Heart left ventricle (tissue), 16 donors: ENCODE measurements at regions not wholly inside any gene's neighbourhood (a gene's known extent, or its start where the extent isn't known, plus 50 kb on each side); places are given as distances from the start of the nearest gene placed in this dataset.

Experiments
- ATAC-seq, 4 donors: fragments of 200-7000 bp; cut with Tn5 transposase; one replicate each; pipeline ENCODE4 v1.9.1; 2020 to 2022; ENCODE audit warnings: moderate library complexity in 4 of 4, mild to moderate bottlenecking in 3 of 4, moderate number of reproducible peaks in 1 of 4
- DNase-seq, 5 donors: peaks; one replicate each; pipeline ENCODE4 v3.0.0-alpha.2; 2020
- H3K27ac ChIP-seq, 12 donors: fragments of 200-600 bp; sonication (generic) in 4 of 12; one replicate each; pipeline versions ENCODE4 v1.5.0 to v1.8.0; 2016 to 2022; ENCODE audit warnings: mild to moderate bottlenecking in 2 of 12
- H3K27me3 ChIP-seq, 9 donors: fragments of 200-600 bp; sonication (generic) in 2 of 9; one replicate each; pipeline versions ENCODE4 v1.5.1 to v1.8.0; 2016 to 2022; ENCODE audit warnings: mild to moderate bottlenecking in 3 of 9
- H3K36me3 ChIP-seq, 9 donors: fragments of 200-600 bp; sonication (generic) in 2 of 9; one replicate each; pipeline versions ENCODE4 v1.5.0 to v1.8.0; 2018 to 2022; ENCODE audit warnings: mild to moderate bottlenecking in 2 of 9
- H3K4me1 ChIP-seq, 12 donors: fragments of 200-600 bp; sonication (generic) in 4 of 12; one replicate each; pipeline versions ENCODE4 v1.5.0 to v1.8.0; 2016 to 2022; ENCODE audit warnings: mild to moderate bottlenecking in 3 of 12
- H3K4me3 ChIP-seq, 12 donors: fragments of 200-600 bp; sonication (generic) in 4 of 12; one replicate each; pipeline versions ENCODE4 v1.5.0 to v1.8.0; 2017 to 2022; ENCODE audit warnings: mild to moderate bottlenecking in 9 of 12, moderate library complexity in 4 of 12
- H3K9me3 ChIP-seq, 12 donors: fragments of 200-600 bp; sonication (generic) in 4 of 12; one replicate each; pipeline versions ENCODE4 v1.5.0 to v1.8.0; 2016 to 2022; ENCODE audit warnings: mild to moderate bottlenecking in 1 of 12
- POLR2A ChIP-seq, 2 donors: fragments of 450-650 bp; IDR thresholded peaks; one replicate each; pipeline ENCODE4 v1.6.1; 2017; ENCODE audit warnings: antibody characterized with exemption in 2 of 2, mild to moderate bottlenecking in 2 of 2, moderate library complexity in 2 of 2
- WGBS, 4 donors: extraction: QIAGEN DNeasy Blood & Tissue Kit in 2 of 4; methylation state at CpG; one replicate each; pipeline versions ENCODE4 v1.1.5 to v1.1.7; 2013 to 2018; 5-methylcytosine and 5-hydroxymethylcytosine counted together
- intact Hi-C, 10 donors: fragments of 100-400 bp; cut with DNase I; formaldehyde crosslinking; loops; one replicate each; pipeline versions ENCODE4 v1.11.1 to v1.14.2; 2022
- TF ChIP-seq, protein P1 (sequence below), 12 donors: fragments of 200-600 bp; sonication (generic) in 4 of 12; IDR thresholded peaks; one replicate each; pipeline versions ENCODE4 v1.5.0 to v1.8.0; 2018 to 2022; ENCODE audit warnings: antibody characterized with exemption in 12 of 12, mild to moderate bottlenecking in 5 of 12
- donor health status: ischemic (EF 13 %, LVEDD 7.1; RV severe dilation, severe dysfunction).
- donor health status: healthy with polysubstance abuse.
- donor health status: DM: no; HTN: yes; CAD: no.
- donor health status: DM: no; HTN: no; CAD: no.
- donor health status: ischemic (EF 25% LVEDD 6.9; RV normal size, moderate dysfunction).
- donor health status: ischemic (EF 25% LVEDD 5.7; RV mildly dilated, moderate dysfunction).
- donor health status: healthy.
- donor health status: DM: yes; HTN: yes; CAD: no.
- donor health status: ischemic (EF 35%, LVEDD 5.7; RV mildly dilated, moderate dysfunction).
- donor health status: nonischemic (EF 11% LVEDD 7.7; RV severe dilation, severe dysfunction).
- donor health status: DM: yes; HTN: yes; CAD: no.
- donor health status: PGD.
- donor health status: ischemic (EF 29% LVEDD 5.4; RV normal size, mild dysfunction).
- donor health status: nonischemic (EF 23%, LVEDD 6.1; RV moderate dilation, normal function).

DNA sequence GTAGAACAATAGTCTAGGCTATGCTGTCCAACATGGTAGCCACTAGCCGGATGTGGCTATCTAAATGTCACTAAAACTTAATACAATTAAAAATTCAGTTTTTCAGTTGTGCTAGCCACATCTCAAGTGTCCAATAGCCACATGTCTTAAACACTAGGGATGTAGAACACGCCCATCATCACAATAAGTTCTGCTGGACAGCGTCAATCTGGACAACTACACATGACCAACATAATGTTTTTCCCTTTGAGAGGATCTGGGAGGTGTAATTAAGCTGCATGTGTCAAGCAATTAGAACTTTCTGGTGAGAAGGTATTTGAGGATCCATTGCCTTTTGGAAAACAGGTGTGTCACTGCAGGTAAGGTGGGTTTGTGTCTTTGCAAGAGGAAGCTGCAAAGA, 424.6 kb upstream of the WWC1 start:
- Histone ChIP-seq H3K4me1 (peaks cover 0 to 4% (median 0%) of the 10 kb centered on the region in 12 donors), H3K9me3 (no peaks in the 10 kb centered on the region), H3K4me3 (no peak overlapping the region), H3K27ac (no peak overlapping the region), H3K27me3 (no peaks in the 10 kb centered on the region), H3K36me3 (no peaks in the 10 kb centered on the region)
- WGBS, 4 donors: 69 to 82% (median 79%) methylated on average over 3 of the region's 3 CpGs
- intact Hi-C loops: loop anchor here in 1 of 10 donors (10.0 kb wide), 1 partner anchor 158 kb away; no protein-coding TSS in a partner anchor
- TF ChIP-seq, protein P1, sequence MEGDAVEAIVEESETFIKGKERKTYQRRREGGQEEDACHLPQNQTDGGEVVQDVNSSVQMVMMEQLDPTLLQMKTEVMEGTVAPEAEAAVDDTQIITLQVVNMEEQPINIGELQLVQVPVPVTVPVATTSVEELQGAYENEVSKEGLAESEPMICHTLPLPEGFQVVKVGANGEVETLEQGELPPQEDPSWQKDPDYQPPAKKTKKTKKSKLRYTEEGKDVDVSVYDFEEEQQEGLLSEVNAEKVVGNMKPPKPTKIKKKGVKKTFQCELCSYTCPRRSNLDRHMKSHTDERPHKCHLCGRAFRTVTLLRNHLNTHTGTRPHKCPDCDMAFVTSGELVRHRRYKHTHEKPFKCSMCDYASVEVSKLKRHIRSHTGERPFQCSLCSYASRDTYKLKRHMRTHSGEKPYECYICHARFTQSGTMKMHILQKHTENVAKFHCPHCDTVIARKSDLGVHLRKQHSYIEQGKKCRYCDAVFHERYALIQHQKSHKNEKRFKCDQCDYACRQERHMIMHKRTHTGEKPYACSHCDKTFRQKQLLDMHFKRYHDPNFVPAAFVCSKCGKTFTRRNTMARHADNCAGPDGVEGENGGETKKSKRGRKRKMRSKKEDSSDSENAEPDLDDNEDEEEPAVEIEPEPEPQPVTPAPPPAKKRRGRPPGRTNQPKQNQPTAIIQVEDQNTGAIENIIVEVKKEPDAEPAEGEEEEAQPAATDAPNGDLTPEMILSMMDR (IDR thresholded peaks at IDR 0.05): no peak
- TF ChIP-seq POLR2A (IDR thresholded peaks at IDR 0.05): no peak
- ATAC-seq (no peak), DNase-seq (no peak)

DNA sequence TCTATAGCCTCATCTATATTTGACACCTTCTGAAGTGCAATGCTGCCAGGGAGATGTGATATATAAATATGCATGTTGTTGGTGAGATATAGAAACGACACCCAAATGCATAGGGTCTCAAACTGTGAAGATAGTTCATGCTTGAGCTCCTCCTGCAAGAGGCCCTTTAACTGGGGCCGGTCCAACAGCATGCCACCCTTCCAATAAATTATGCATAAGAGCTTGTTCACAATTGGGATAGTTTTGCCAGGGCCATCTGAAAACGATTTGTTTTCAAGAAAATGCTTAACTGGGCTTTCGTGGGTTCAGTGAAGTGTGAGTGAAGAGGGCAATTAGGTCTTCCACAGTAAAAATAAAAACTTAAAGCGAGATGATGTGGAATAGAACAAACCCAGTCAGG, 424.2 kb upstream of the WWC1 start:
- DNase-seq: no peak
- TF ChIP-seq, protein P1 (IDR thresholded peaks at IDR 0.05): no peak
- no peak for TF ChIP-seq POLR2A (IDR thresholded peaks at IDR 0.05)
- Histone ChIP-seq H3K27ac (no peak overlapping the region), H3K4me3 (no peak overlapping the region), H3K9me3 (no peaks in the 10 kb centered on the region), H3K4me1 (no peaks in the 10 kb centered on the region), H3K27me3 (no peaks in the 10 kb centered on the region), H3K36me3 (no peaks in the 10 kb centered on the region)
- ATAC-seq: no peak
- WGBS, 4 donors: 68 to 75% (median 72%) methylated on average over 5 of the region's 5 CpGs
- intact Hi-C loops: loop anchor here in 1 of 10 donors (10.0 kb wide), 1 partner anchor 158 kb away; no protein-coding TSS in a partner anchor

DNA sequence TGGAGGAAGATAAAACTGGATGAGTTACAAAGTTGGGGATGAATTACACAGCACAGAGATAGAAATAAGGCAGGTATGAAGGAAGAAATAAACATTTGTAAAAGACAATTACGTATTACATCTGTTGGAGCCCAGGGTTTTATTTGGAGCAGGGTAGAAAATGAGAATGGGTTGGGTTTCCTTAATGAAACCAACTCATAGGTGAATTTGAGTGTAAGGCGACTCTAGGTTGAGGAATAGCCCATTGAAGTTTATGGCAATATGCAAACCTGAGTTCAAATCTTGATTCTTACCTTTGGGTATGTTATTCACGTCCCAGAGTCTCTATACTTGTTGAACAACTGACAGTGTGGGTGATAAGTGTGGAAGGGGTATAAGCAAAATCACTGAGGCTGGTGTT, 422.3 kb upstream of the WWC1 start:
- Histone ChIP-seq H3K4me1 (no peaks in the 10 kb centered on the region), H3K27me3 (no peaks in the 10 kb centered on the region), H3K27ac (no peak overlapping the region), H3K36me3 (no peaks in the 10 kb centered on the region), H3K9me3 (no peaks in the 10 kb centered on the region), H3K4me3 (no peak overlapping the region)
- no peak for TF ChIP-seq POLR2A (IDR thresholded peaks at IDR 0.05)
- TF ChIP-seq, protein P1 (IDR thresholded peaks at IDR 0.05): no peak
- no peak for ATAC-seq
- intact Hi-C loops: loop anchor here in 1 of 10 donors (10.0 kb wide), 1 partner anchor 156 kb away; no protein-coding TSS in a partner anchor
- DNase-seq: no peak
- 73 to 79% (median 78%) methylated on average over 3 of the region's 3 CpGs for WGBS, 4 donors

DNA sequence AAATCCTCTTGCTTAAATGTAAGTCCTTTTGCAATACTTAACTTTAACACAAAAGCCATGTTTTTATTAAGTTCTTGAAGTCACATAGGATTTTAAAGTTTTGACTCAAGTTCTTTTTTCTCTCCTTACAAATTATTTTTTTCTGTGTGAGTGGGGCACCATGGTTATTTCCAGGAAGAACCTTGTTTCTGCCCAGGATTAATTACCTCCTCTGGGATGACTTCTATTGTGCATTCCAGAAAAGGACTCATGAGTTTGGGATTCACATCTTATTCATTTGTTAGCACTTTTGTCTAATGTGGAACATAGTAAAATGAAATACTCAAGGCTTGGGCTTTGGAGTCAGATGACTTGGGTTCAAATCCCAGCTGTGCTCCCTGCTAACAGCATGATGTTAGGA, 421.4 kb upstream of the WWC1 start:
- TF ChIP-seq POLR2A (IDR thresholded peaks at IDR 0.05): no peak
- TF ChIP-seq, protein P1 (IDR thresholded peaks at IDR 0.05): no peak
- H3K9me3 ChIP-seq: no peaks in the 10 kb centered on the region
- no peaks in the 10 kb centered on the region for H3K27me3 ChIP-seq
- no peaks in the 10 kb centered on the region for H3K4me1 ChIP-seq
- ATAC-seq: no peak
- no peak for DNase-seq
- H3K27ac ChIP-seq: no peak overlapping the region
- intact Hi-C loops: no loop called here
- no peak overlapping the region for H3K4me3 ChIP-seq
- no peaks in the 10 kb centered on the region for H3K36me3 ChIP-seq
